HL-60 (cell line): ENCODE measurements at regions not wholly inside any gene's neighbourhood (a gene's known extent, or its start where the extent isn't known, plus 50 kb on each side); places are given as distances from the start of the nearest gene placed in this dataset.

Source experiments
- GABPA ChIP-seq: IDR thresholded peaks from 2 replicates; pipeline ENCODE4 v1.6.1; 2012; ENCODE audit warnings: low read depth
- POLR2AphosphoS5 ChIP-seq: IDR thresholded peaks from 2 replicates; pipeline ENCODE4 v1.6.1; 2012; ENCODE audit warnings: low read depth
- REST ChIP-seq: IDR thresholded peaks from 2 replicates; pipeline ENCODE4 v1.6.1; 2012; ENCODE audit warnings: low read depth; ENCODE audit not compliant: insufficient replicate concordance
- TF ChIP-seq, protein P1 (sequence below): IDR thresholded peaks from one replicate; pipeline ENCODE4 v1.5.1; 2011; ENCODE audit warnings: low read length, control low read depth, inconsistent platforms; ENCODE audit not compliant: insufficient read depth

DNA sequence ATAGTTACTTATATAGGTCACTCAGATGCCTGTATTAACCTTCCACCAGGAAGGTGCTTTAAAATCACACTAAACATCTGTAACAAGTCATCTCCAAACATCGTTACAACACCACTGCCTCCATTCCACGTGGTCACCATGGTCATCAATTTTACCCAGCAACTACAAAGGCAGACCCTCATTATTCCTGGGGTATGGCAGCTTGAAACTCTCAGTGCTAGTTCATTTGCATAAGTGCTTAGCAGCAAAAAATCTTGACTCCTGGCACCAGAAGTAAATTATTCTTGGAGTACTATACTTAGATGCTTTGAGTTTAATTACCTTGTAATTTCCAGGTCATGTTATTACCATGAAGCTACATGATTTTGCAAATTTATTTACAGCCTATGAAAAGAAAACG lies 250.6 kb downstream of the KBTBD8 start:
- TF ChIP-seq, protein P1, sequence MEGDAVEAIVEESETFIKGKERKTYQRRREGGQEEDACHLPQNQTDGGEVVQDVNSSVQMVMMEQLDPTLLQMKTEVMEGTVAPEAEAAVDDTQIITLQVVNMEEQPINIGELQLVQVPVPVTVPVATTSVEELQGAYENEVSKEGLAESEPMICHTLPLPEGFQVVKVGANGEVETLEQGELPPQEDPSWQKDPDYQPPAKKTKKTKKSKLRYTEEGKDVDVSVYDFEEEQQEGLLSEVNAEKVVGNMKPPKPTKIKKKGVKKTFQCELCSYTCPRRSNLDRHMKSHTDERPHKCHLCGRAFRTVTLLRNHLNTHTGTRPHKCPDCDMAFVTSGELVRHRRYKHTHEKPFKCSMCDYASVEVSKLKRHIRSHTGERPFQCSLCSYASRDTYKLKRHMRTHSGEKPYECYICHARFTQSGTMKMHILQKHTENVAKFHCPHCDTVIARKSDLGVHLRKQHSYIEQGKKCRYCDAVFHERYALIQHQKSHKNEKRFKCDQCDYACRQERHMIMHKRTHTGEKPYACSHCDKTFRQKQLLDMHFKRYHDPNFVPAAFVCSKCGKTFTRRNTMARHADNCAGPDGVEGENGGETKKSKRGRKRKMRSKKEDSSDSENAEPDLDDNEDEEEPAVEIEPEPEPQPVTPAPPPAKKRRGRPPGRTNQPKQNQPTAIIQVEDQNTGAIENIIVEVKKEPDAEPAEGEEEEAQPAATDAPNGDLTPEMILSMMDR, result no peak
- TF ChIP-seq POLR2AphosphoS5, result no peak
- TF ChIP-seq GABPA, result no peak
- no peak for TF ChIP-seq REST
